NCI-H2227 treated with DMSO at 0.1 percent for 48 hours (cell line): ENCODE measurements at regions not wholly inside any gene's neighbourhood (a gene's known extent, or its start where the extent isn't known, plus 50 kb on each side); places are given as distances from the start of the nearest gene placed in this dataset.
"Not testable (repeated sequence)": the region's sequence is repeated elsewhere in the genome, so short reads cannot be mapped to it uniquely, and the experiment has no call there.

Experiments
- DNase-seq: peaks from one replicate; lab custom pipeline; 2025; lab: John Stamatoyannopoulos, UW

GRCh38 chr5:166856791-166857190 is 1434.7 kb upstream of the WWC1 start:
- no peak for DNase-seq

GRCh38 chr5:166860426-166860825 is 1431.0 kb upstream of the WWC1 start:
- no peak for DNase-seq

GRCh38 chr5:166862581-166862980 is 1428.9 kb upstream of the WWC1 start:
- DNase-seq = no peak

GRCh38 chr5:166865206-166865605 is 1426.2 kb upstream of the WWC1 start:
- DNase-seq = no peak

GRCh38 chr5:166880456-166880855 is 1411.0 kb upstream of the WWC1 start:
- no peak for DNase-seq

GRCh38 chr5:166881802-166882201 is 1409.6 kb upstream of the WWC1 start:
- DNase-seq = no peak

- DNase-seq = no peak
These were observed 1408.4 kb upstream of the WWC1 start for GRCh38 chr5:166883016-166883415.

GRCh38 chr5:166898166-166898565 is 1393.3 kb upstream of the WWC1 start:
- DNase-seq = no peak

GRCh38 chr5:166899343-166899742 is 1392.1 kb upstream of the WWC1 start:
- DNase-seq = no peak

GRCh38 chr5:166904571-166904970 is 1386.9 kb upstream of the WWC1 start:
- no peak for DNase-seq

GRCh38 chr5:166906991-166907713 is 1384.3 kb upstream of the WWC1 start:
- DNase-seq = no peak

GRCh38 chr5:166909040-166909439 is 1382.4 kb upstream of the WWC1 start:
- DNase-seq = no peak

- DNase-seq = no peak
These were observed 1381.5 kb upstream of the WWC1 start for GRCh38 chr5:166909926-166910325.

- no peak for DNase-seq
These were observed 1380.5 kb upstream of the WWC1 start for GRCh38 chr5:166910995-166911394.

GRCh38 chr5:166916021-166916420 is 1375.4 kb upstream of the WWC1 start:
- no peak for DNase-seq

- DNase-seq = no peak
These were observed 1365.3 kb upstream of the WWC1 start for GRCh38 chr5:166926138-166926537.

GRCh38 chr5:166926806-166927475 is 1364.5 kb upstream of the WWC1 start:
- not testable (repeated sequence) for DNase-seq

- no peak for DNase-seq
These were observed 1355.1 kb upstream of the WWC1 start for GRCh38 chr5:166936351-166936750.

- no peak for DNase-seq
These were observed 1353.4 kb upstream of the WWC1 start for GRCh38 chr5:166938071-166938470.

- no peak for DNase-seq
These were observed 1348.5 kb upstream of the WWC1 start for GRCh38 chr5:166942948-166943347.

GRCh38 chr5:166947045-166947444 is 1344.4 kb upstream of the WWC1 start:
- no peak for DNase-seq

GRCh38 chr5:166948679-166949078 is 1342.8 kb upstream of the WWC1 start:
- no peak for DNase-seq

- no peak for DNase-seq
These were observed 1339.4 kb upstream of the WWC1 start for GRCh38 chr5:166952048-166952447.

- DNase-seq = no peak
These were observed 1333.7 kb upstream of the WWC1 start for GRCh38 chr5:166957782-166958181.
